ENCODE measurements at regions not wholly inside any gene's neighbourhood (a gene's known extent, or its start where the extent isn't known, plus 50 kb on each side); places are given as distances from the start of the nearest gene placed in this dataset.

- 0% methylated on average over 7 of the region's 10 CpGs for WGBS (ENCODE audit: low lambda C conversion rate)
- in situ Hi-C loops (cut with HindIII; ENCODE audit: extremely low pct_ligation_motif_present, low pct_unique_long_range_greater_than_20kb) = no loop called here
- Histone ChIP-seq H3K9ac (ENCODE audit: insufficient read depth, low read depth, low read length) (no peak overlapping the region), H3K27me3 (ENCODE audit: control insufficient read depth in 1 of 2, insufficient read depth in 2 of 2, low read length in 2 of 2) (no peaks in the 10 kb centered on the region), H4K20me1 (ENCODE audit: insufficient read depth, low read length) (no peaks in the 10 kb centered on the region), H2AFZ (ENCODE audit: low read length) (peak overlapping the region; percentile 39), H3K9me3 (ENCODE audit: low read length) (peaks cover 2% of the 10 kb centered on the region; the same call in 1 of the 2 replicates), H3K4me2 (ENCODE audit: low read depth, low read length) (peak overlapping the region; percentile 73), H3K79me2 (ENCODE audit: insufficient read depth, low read length) (no peaks in the 10 kb centered on the region), H3K27ac (ENCODE audit: extremely low read length, insufficient read depth, low read length) (no peak overlapping the region), H3K36me3 (replicated peaks in 1 of 2; ENCODE audit: control insufficient read depth in 1 of 2, insufficient read depth in 2 of 2, low read length in 2 of 2) (no peaks in the 10 kb centered on the region), H3K4me3 (replicated peaks in 1 of 3; ENCODE audit: insufficient read depth in 1 of 3, low read depth in 2 of 3, low read length in 3 of 3) (peak overlapping the region in 1 of 3 experiments; percentile 29; a peak in 1 of 6 replicates), H3K4me1 (ENCODE audit: insufficient read depth, low read length) (peaks cover 53% of the 10 kb centered on the region)
- DNase-seq (ENCODE audit: low spot score) (peak; percentile 75), FAIRE-seq (no peak), ATAC-seq (peak; percentile 88)
- CTCF ChIA-PET (ENCODE audit: low intra/inter-chr PET ratio, low total read pairs) = no interaction called here
- intact Hi-C loops (cut with micrococcal nuclease; ENCODE audit: unreplicated experiment) = loop anchor here (1.0 kb wide), 1 partner anchor 26 kb away; no protein-coding TSS in a partner anchor
- POLR2A ChIA-PET = no interaction called here
- BruUV-seq (replicated peaks) = no TSS peak
- TF ChIP-seq SP1 (IDR thresholded peaks at IDR 0.05) = no peak
- TF ChIP-seq SP1 (CRISPR knock-in tag; IDR thresholded peaks at IDR 0.05) = no peak
- TF ChIP-seq ZNF788 (CRISPR knock-in tag; IDR thresholded peaks at IDR 0.05; ENCODE audit: borderline replicate concordance) = no peak
- no peak for TF ChIP-seq RFXAP (CRISPR knock-in tag; IDR thresholded peaks at IDR 0.05; ENCODE audit: borderline replicate concordance)
- no peak for TF ChIP-seq DNMT3B (CRISPR knock-in tag; conservative IDR thresholded peaks at IDR 0.05)
- TF ChIP-seq ZBTB38 (CRISPR knock-in tag; IDR thresholded peaks at IDR 0.05) = no peak
- peak; percentile 37; the same call in 1 of the 2 replicates for TF ChIP-seq TBX2 (CRISPR knock-in tag; IDR thresholded peaks at IDR 0.05; ENCODE audit: borderline replicate concordance)
- TF ChIP-seq ZFP90 (CRISPR knock-in tag; IDR thresholded peaks at IDR 0.05; ENCODE audit: borderline replicate concordance) = peak; percentile 77; the same call in 1 of the 2 replicates
- TF ChIP-seq TEAD3 (CRISPR knock-in tag; optimal IDR thresholded peaks at IDR 0.05; ENCODE audit: borderline replicate concordance) = peak; percentile 92
- TF ChIP-seq ZNF770 (CRISPR knock-in tag; IDR thresholded peaks at IDR 0.05) = no peak
- TF ChIP-seq NR2F6 (IDR thresholded peaks at IDR 0.05) = peak; percentile 44; the same call in 1 of the 2 replicates
- TF ChIP-seq NR2F6 (CRISPR knock-in tag; IDR thresholded peaks at IDR 0.05) = peak; percentile 76
- TF ChIP-seq MAFF (IDR thresholded peaks at IDR 0.05; ENCODE audit: low read depth, low read length) = 0 out of 2 replicates have a peak, but pooled peaks have one; percentile 19
- TF ChIP-seq CSRNP1 (CRISPR knock-in tag; IDR thresholded peaks at IDR 0.05) = no peak
- TF ChIP-seq ATF3 (CRISPR knock-in tag; IDR thresholded peaks at IDR 0.05) = no peak
- TF ChIP-seq PAXIP1 (CRISPR knock-in tag; conservative IDR thresholded peaks at IDR 0.05) = peak; percentile 66
- TF ChIP-seq KDM2A (CRISPR knock-in tag; IDR thresholded peaks at IDR 0.05; ENCODE audit: borderline replicate concordance, low read depth) = peak; percentile 44; the same call in 1 of the 2 replicates
- TF ChIP-seq ZNF350 (CRISPR knock-in tag; IDR thresholded peaks at IDR 0.05; ENCODE audit: borderline replicate concordance, low read depth) = no peak
- TF ChIP-seq ZBTB21 (CRISPR knock-in tag; IDR thresholded peaks at IDR 0.05) = no peak
- TF ChIP-seq NCOA1 (CRISPR knock-in tag; IDR thresholded peaks at IDR 0.05) = no peak
Measured at GRCh38 chr21:41583274-41583790, 75.4 kb upstream of the TMPRSS2 start.

All from HepG2 (cell line).